ENCODE measurements at regions not wholly inside any gene's neighbourhood (a gene's known extent, or its start where the extent isn't known, plus 50 kb on each side); places are given as distances from the start of the nearest gene placed in this dataset.
"Not testable (repeated sequence)": the region's sequence is repeated elsewhere in the genome, so short reads cannot be mapped to it uniquely, and the experiment has no call there.

DNA sequence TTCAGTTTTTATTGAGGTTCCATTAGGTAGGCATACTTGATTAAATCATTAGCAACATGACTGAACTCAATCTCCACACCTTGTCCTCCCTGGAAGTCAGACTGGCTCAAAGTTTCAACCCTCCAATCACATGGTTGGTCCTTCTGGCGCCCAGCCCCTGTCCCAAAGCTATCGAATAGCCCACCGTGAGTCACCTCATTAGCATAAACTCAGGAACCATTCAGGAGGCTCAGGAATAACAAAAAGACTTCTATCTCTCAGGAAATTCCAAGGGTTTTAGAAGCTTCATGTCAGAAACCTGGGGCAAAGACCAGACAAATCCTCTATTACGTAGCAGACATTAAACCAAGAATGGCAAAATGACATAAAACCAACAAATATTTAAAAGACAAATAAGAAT is 78.6 kb downstream of the RGS2 start:
- ChIA-PET CTCF (no interaction called here), POLR2A (no interaction called here)
- TF ChIP-seq, protein P1, sequence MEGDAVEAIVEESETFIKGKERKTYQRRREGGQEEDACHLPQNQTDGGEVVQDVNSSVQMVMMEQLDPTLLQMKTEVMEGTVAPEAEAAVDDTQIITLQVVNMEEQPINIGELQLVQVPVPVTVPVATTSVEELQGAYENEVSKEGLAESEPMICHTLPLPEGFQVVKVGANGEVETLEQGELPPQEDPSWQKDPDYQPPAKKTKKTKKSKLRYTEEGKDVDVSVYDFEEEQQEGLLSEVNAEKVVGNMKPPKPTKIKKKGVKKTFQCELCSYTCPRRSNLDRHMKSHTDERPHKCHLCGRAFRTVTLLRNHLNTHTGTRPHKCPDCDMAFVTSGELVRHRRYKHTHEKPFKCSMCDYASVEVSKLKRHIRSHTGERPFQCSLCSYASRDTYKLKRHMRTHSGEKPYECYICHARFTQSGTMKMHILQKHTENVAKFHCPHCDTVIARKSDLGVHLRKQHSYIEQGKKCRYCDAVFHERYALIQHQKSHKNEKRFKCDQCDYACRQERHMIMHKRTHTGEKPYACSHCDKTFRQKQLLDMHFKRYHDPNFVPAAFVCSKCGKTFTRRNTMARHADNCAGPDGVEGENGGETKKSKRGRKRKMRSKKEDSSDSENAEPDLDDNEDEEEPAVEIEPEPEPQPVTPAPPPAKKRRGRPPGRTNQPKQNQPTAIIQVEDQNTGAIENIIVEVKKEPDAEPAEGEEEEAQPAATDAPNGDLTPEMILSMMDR (IDR thresholded peaks at IDR 0.05; ENCODE audit: control extremely low read depth, extremely low read depth, low read depth, missing control alignments): no peak
- no peak for DNase-seq (ENCODE audit: extremely low spot score)

DNA sequence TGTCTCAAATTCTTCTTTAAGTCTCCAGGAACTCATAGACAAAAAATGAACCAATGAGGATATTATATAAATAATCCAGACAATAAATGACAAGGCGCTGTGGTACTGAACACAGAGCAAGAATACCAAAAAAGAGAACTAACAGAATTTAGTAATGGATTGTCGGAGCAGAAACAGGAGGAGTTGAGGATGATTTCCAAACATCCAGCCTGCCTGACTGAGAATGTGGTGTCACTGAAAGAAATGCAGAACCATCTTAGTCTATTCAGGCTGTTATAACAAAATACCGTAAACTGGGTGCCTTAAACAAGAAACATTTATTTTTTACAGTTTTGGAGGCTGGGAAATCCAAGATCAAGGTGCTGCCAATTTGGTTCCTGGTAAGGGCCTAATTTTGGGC is 79.7 kb downstream of the RGS2 start:
- ChIA-PET CTCF (no interaction called here), POLR2A (no interaction called here)
- TF ChIP-seq, protein P1 (IDR thresholded peaks at IDR 0.05; ENCODE audit: control extremely low read depth, extremely low read depth, low read depth, missing control alignments): no peak
- no peak for DNase-seq (ENCODE audit: extremely low spot score)

DNA sequence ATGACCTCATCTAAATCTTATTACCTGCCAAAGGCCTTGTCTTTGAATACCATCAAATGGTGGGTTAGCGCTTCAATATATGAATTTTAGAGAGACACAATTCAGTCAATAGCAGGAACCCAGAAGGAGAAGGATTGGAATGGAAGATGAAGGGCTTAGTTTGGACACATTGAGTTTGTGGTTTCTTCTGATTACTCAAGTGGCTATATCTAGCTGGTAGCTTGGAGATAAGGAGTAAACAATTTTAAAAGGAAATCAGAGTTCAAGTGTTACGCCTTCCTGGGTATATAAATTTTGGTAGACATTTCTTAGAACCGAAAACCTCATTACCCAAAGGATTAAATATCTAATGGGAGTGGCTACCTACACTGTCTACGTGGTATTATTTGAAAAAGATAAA is 80.2 kb downstream of the RGS2 start:
- ChIA-PET POLR2A (no interaction called here), CTCF (no interaction called here)
- no peak for DNase-seq (ENCODE audit: extremely low spot score)
- TF ChIP-seq, protein P1 (IDR thresholded peaks at IDR 0.05; ENCODE audit: control extremely low read depth, extremely low read depth, low read depth, missing control alignments): no peak

DNA sequence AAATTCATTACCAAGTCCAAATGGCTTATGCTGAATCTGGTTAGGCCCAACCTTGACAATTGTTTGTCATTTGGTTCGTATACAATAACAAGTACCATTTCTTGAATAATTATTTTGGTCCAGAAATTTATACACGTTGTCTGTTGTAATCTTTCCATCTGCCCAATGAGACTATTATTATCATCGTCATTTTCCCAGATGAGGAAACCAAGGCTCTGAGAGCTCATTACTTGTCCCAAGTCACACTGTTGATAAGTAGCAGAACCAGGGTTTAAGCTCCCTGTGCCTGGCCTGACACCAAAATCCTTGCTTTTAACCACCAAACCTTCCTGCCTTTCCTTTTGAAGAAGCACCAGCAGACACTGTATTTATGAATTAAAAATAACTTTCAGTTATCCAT is 81.3 kb downstream of the RGS2 start:
- POLR2A ChIA-PET: no interaction called here
- CTCF ChIA-PET: no interaction called here
- TF ChIP-seq, protein P1 (IDR thresholded peaks at IDR 0.05; ENCODE audit: control extremely low read depth, extremely low read depth, low read depth, missing control alignments): no peak
- no peak for DNase-seq (ENCODE audit: extremely low spot score)

DNA sequence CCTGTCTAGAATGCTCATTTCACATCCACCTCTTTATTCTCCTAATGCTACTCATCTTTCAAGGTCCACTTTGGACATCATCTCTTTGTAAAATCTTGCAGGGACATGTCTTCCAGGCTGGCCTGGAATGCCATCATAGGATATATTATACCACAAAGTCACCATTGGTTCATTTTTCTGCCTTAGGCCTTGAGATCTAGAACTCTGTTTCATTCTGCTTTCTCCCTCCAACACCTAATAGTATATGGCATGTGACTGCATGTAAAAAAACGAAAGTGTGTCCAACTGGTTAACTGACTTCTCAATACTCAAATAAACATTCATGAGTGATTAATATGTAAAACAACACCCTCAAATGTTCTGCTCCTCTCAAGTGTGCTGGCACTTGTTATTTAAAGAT is 84.1 kb downstream of the RGS2 start:
- DNase-seq (ENCODE audit: extremely low spot score): no peak
- ChIA-PET POLR2A (no interaction called here), CTCF (no interaction called here)
- TF ChIP-seq, protein P1 (IDR thresholded peaks at IDR 0.05; ENCODE audit: control extremely low read depth, extremely low read depth, low read depth, missing control alignments): no peak

DNA sequence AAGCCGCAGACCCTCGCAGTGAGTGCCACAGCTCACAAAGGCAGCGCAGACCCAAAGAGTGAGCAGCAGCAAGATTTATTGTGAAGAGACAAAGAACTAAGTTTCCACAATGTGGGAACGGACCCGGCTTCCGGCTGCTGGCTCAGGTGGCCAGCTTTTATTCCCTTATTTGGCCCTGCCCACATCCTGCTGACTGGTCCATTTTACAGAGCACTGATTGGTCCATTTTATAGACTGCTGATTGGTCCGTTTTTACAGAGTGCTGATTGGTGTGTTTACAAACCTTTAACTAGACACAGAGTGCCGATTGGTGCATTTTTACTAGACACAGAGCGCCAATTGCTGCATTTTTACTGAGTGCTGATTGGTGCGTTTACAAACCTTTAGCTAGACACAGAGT is 86.6 kb downstream of the RGS2 start:
- DNase-seq (ENCODE audit: extremely low spot score); CTCF ChIA-PET; POLR2A ChIA-PET: not testable (repeated sequence)

DNA sequence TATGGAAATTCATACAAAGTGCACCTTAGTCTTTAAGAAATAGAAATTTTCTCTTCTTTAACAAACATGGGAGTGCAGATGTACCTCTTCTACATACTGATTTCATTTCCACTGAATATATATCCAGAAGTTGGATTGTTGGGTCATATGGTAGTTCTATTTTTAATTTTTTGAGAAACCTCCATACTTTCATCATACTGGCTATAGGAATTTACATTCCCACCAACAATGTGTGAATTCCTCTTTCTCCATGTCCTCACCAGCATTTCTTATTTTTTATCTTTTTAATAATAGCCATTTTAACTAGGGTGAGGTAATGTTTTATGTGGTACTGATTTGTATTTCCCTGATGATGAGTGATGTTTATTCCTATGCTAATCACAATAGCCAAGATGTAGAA is 87.5 kb downstream of the RGS2 start:
- TF ChIP-seq, protein P1 (IDR thresholded peaks at IDR 0.05; ENCODE audit: control extremely low read depth, extremely low read depth, low read depth, missing control alignments): no peak
- ChIA-PET POLR2A (no interaction called here), CTCF (no interaction called here)
- DNase-seq (ENCODE audit: extremely low spot score): no peak

Data from GM10248 (cell line).